ENCODE measurements at regions not wholly inside any gene's neighbourhood (a gene's known extent, or its start where the extent isn't known, plus 50 kb on each side); places are given as distances from the start of the nearest gene placed in this dataset.

DNA sequence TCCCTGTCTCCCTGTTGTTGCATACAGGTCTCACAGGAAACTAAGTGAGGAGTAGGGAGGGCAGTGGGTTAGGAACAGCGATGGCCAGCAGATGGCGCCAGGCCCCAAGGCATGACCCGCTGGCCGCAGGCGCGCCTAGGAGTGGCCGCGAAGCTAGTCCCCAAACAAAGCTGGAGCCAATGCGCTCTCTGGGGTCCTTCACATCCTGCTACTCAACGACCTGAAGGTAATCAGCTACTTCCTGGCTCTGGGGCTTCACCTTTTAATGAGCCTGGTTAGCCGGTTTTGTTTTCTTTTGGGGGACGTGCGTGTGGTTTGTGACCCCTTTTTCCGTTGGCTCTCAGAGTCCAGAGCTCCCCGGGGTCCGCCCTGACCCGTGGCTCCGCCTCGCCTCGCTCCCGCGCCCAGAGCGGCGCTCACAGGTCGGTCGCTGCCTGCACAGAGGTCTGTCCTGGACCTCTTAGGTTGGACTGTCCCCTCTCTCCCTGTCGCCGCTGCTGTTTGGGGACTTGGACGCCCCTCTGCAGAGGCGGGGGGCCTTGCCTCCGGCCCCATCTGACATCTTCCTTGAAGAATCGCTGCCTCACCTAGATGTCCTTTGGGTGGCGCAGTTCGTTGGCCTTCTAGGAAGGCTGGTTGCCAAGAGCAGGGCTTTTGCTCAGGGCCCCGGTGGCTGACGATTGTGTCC, 62.2 kb upstream of the GTF3A start (continued):
- TF ChIP-seq RAD21 (IDR thresholded peaks at IDR 0.05; ENCODE audit: insufficient read depth, low read depth, low read length) = peak; percentile 83
- TF ChIP-seq, protein P1, sequence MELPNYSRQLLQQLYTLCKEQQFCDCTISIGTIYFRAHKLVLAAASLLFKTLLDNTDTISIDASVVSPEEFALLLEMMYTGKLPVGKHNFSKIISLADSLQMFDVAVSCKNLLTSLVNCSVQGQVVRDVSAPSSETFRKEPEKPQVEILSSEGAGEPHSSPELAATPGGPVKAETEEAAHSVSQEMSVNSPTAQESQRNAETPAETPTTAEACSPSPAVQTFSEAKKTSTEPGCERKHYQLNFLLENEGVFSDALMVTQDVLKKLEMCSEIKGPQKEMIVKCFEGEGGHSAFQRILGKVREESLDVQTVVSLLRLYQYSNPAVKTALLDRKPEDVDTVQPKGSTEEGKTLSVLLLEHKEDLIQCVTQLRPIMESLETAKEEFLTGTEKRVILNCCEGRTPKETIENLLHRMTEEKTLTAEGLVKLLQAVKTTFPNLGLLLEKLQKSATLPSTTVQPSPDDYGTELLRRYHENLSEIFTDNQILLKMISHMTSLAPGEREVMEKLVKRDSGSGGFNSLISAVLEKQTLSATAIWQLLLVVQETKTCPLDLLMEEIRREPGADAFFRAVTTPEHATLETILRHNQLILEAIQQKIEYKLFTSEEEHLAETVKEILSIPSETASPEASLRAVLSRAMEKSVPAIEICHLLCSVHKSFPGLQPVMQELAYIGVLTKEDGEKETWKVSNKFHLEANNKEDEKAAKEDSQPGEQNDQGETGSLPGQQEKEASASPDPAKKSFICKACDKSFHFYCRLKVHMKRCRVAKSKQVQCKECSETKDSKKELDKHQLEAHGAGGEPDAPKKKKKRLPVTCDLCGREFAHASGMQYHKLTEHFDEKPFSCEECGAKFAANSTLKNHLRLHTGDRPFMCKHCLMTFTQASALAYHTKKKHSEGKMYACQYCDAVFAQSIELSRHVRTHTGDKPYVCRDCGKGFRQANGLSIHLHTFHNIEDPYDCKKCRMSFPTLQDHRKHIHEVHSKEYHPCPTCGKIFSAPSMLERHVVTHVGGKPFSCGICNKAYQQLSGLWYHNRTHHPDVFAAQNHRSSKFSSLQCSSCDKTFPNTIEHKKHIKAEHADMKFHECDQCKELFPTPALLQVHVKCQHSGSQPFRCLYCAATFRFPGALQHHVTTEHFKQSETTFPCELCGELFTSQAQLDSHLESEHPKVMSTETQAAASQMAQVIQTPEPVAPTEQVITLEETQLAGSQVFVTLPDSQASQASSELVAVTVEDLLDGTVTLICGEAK (IDR thresholded peaks at IDR 0.05; ENCODE audit: borderline replicate concordance) = no peak
- TF ChIP-seq TCF12 (IDR thresholded peaks at IDR 0.05; ENCODE audit: low read depth, low read length) = no peak
- TF ChIP-seq MAX (IDR thresholded peaks at IDR 0.05; ENCODE audit: low read depth, low read length) = 0 out of 2 replicates have a peak, but pooled peaks have one; percentile 22
- no peak for TF ChIP-seq RELA (IDR thresholded peaks at IDR 0.05; ENCODE audit: borderline replicate concordance, partially characterized antibody)
- TF ChIP-seq NRF1 (conservative IDR thresholded peaks at IDR 0.05; ENCODE audit: low read depth, low read length) = no peak
- no peak for TF ChIP-seq SMAD1 (IDR thresholded peaks at IDR 0.05; ENCODE audit: low read depth, partially characterized antibody)
- no peak for TF ChIP-seq SMAD5 (IDR thresholded peaks at IDR 0.05; ENCODE audit: low read depth)
- 0 out of 2 replicates have a peak, but pooled peaks have one; percentile 33 for TF ChIP-seq TBL1XR1 (IDR thresholded peaks at IDR 0.05; ENCODE audit: low read depth, low read length)
- TF ChIP-seq PRDM15 (CRISPR knock-in tag; IDR thresholded peaks at IDR 0.05) = no peak
- TF ChIP-seq IRF4 (IDR thresholded peaks at IDR 0.05; ENCODE audit: low read depth, low read length) = peak; percentile 46; the same call in 1 of the 2 replicates
- no peak for TF ChIP-seq CREM (IDR thresholded peaks at IDR 0.05; ENCODE audit: low read depth)
- no peak for TF ChIP-seq SUZ12 (IDR thresholded peaks at IDR 0.05; ENCODE audit: unreplicated experiment)
- peak; percentile 44; the same call in 1 of the 2 replicates for TF ChIP-seq CBFB (IDR thresholded peaks at IDR 0.05; ENCODE audit: low read depth)
- TF ChIP-seq NFXL1 (IDR thresholded peaks at IDR 0.05; ENCODE audit: borderline replicate concordance) = no peak
- no peak for TF ChIP-seq HDGF (IDR thresholded peaks at IDR 0.05)
- TF ChIP-seq MYB (IDR thresholded peaks at IDR 0.05; ENCODE audit: borderline replicate concordance, low read depth, low read length) = no peak
- TF ChIP-seq, protein P2, sequence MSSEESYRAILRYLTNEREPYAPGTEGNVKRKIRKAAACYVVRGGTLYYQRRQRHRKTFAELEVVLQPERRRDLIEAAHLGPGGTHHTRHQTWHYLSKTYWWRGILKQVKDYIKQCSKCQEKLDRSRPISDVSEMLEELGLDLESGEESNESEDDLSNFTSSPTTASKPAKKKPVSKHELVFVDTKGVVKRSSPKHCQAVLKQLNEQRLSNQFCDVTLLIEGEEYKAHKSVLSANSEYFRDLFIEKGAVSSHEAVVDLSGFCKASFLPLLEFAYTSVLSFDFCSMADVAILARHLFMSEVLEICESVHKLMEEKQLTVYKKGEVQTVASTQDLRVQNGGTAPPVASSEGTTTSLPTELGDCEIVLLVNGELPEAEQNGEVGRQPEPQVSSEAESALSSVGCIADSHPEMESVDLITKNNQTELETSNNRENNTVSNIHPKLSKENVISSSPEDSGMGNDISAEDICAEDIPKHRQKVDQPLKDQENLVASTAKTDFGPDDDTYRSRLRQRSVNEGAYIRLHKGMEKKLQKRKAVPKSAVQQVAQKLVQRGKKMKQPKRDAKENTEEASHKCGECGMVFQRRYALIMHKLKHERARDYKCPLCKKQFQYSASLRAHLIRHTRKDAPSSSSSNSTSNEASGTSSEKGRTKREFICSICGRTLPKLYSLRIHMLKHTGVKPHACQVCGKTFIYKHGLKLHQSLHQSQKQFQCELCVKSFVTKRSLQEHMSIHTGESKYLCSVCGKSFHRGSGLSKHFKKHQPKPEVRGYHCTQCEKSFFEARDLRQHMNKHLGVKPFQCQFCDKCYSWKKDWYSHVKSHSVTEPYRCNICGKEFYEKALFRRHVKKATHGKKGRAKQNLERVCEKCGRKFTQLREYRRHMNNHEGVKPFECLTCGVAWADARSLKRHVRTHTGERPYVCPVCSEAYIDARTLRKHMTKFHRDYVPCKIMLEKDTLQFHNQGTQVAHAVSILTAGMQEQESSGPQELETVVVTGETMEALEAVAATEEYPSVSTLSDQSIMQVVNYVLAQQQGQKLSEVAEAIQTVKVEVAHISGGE (CRISPR knock-in tag; IDR thresholded peaks at IDR 0.05) = no peak
- TF ChIP-seq NFIC (IDR thresholded peaks at IDR 0.05; ENCODE audit: low read depth, low read length) = no peak
